ENCODE measurements at regions not wholly inside any gene's neighbourhood (a gene's known extent, or its start where the extent isn't known, plus 50 kb on each side); places are given as distances from the start of the nearest gene placed in this dataset.

- no peak overlapping the region for H3K27ac ChIP-seq (ENCODE audit: insufficient read length, low read depth, low read length)
- H3K4me1 ChIP-seq (ENCODE audit: insufficient read depth, low read length), result no peaks in the 10 kb centered on the region
- H4K20me1 ChIP-seq (ENCODE audit: control insufficient read depth, insufficient read depth, insufficient read length), result no peaks in the 10 kb centered on the region
- no peak overlapping the region for H3K14ac ChIP-seq (ENCODE audit: insufficient read depth, low read length)
- no peak overlapping the region for H3K23ac ChIP-seq (ENCODE audit: insufficient read length, low read depth, low read length)
- H3T11ph ChIP-seq (ENCODE audit: low read length), result no peak overlapping the region
- WGBS (ENCODE audit: extremely low coverage, insufficient read length, low lambda C conversion rate), result no CpG with 5 or more reads among the region's 4 CpGs
- H2BK20ac ChIP-seq (ENCODE audit: low read depth, low read length, poor library complexity, severe bottlenecking), result no peak overlapping the region
- no peak overlapping the region for H2BK120ac ChIP-seq (ENCODE audit: low read depth, low read length, poor library complexity, severe bottlenecking)
- H3K4me3 Mint-ChIP-seq, result no peak overlapping the region
- H2AFZ ChIP-seq (ENCODE audit: low read length), result no peak overlapping the region
- no peak overlapping the region for H2BK15ac ChIP-seq (ENCODE audit: low read depth, low read length)
- no peak overlapping the region for H3K56ac ChIP-seq (ENCODE audit: insufficient read length, low read depth, low read length)
- no peak overlapping the region for H2AK5ac ChIP-seq (ENCODE audit: insufficient read length, low read length)
- H3K79me2 ChIP-seq (ENCODE audit: insufficient read depth, low read length), result no peaks in the 10 kb centered on the region
- H3K36me3 Mint-ChIP-seq (ENCODE audit: insufficient read depth in 1 of 3, low read depth in 3 of 3), result no peaks in the 10 kb centered on the region; a peak in 1 of 7 replicates
- no peak overlapping the region for H4K8ac ChIP-seq (replicated peaks; ENCODE audit: insufficient read length, low read depth, low read length)
- H2BK12ac ChIP-seq (ENCODE audit: insufficient read length, low read depth, low read length), result no peak overlapping the region
- H3K4me1 Mint-ChIP-seq, result no peaks in the 10 kb centered on the region
- no peak overlapping the region for H3K18ac ChIP-seq (ENCODE audit: insufficient read length, low read depth, low read length)
- H4K5ac ChIP-seq (ENCODE audit: insufficient read length, low read depth, low read length), result no peak overlapping the region
- no peak overlapping the region for H3K4me2 ChIP-seq (ENCODE audit: insufficient read depth, insufficient read length, low read length)
- no peaks in the 10 kb centered on the region for H3K27me3 Mint-ChIP-seq (ENCODE audit: low read depth)
- no peaks in the 10 kb centered on the region for H3K9me3 ChIP-seq (ENCODE audit: control insufficient read depth, low read depth, low read length)
- no peak overlapping the region for H3K4ac ChIP-seq (ENCODE audit: low read depth, low read length)
- H3K27me3 ChIP-seq (ENCODE audit: insufficient read depth, low read length), result no peaks in the 10 kb centered on the region
- peaks cover 0 to 5% of the 10 kb centered on the region in 2 experiments; a peak in 1 of 5 replicates for H3K9me3 Mint-ChIP-seq
- H3K79me1 ChIP-seq (ENCODE audit: insufficient read depth, low read depth, low read length, poor library complexity, severe bottlenecking), result no peaks in the 10 kb centered on the region
- no peak overlapping the region for H4K91ac ChIP-seq (ENCODE audit: insufficient read length, low read depth, low read length)
- H3K27ac Mint-ChIP-seq, result no peak overlapping the region
- no peak for TF ChIP-seq CTCF (conservative IDR thresholded peaks at IDR 0.05)
- H2BK5ac ChIP-seq (ENCODE audit: insufficient read length, low read length), result no peak overlapping the region
- DNase-seq, result no peak
- no peaks in the 10 kb centered on the region for H3K23me2 ChIP-seq (ENCODE audit: insufficient read length, low read depth, low read length, poor library complexity, severe bottlenecking)
- no peak overlapping the region for H3K9ac ChIP-seq (ENCODE audit: extremely low read depth, insufficient read length, low read length)
These were observed 115.6 kb upstream of the HSF2 start for GRCh38 chr6:122283884-122284283.

Data from H9 (cell line).